Stimulated activated CD4-positive, alpha-beta T cell treated with anti-CD3 and anti-CD28 coated beads, Interleukin-12 subunit alpha, Interleukin-12 subunit beta, amount 100 ng/mL, for 48 hours (primary cell): ENCODE measurements at regions not wholly inside any gene's neighbourhood (a gene's known extent, or its start where the extent isn't known, plus 50 kb on each side); places are given as distances from the start of the nearest gene placed in this dataset.
A peak's percentile ranks its signal among the peaks of the same experiment; 100 is the strongest.
"Not testable (repeated sequence)": the region's sequence is repeated elsewhere in the genome, so short reads cannot be mapped to it uniquely, and the experiment has no call there.

ENCODE experiments used
- DNase-seq, 3 donors: peaks; one replicate each; pipeline ENCODE4 v3.0.0-alpha.2; 2020; ENCODE audit warnings: low read depth in 2 of 3, low spot score in 1 of 3

- no peak for DNase-seq
Observed at GRCh38 chr20:52332649-52333250, 141.2 kb upstream of the ZFP64 start.

- DNase-seq = no peak
Observed at GRCh38 chr20:52332230-52332629, 140.7 kb upstream of the ZFP64 start.

- no peak for DNase-seq
Observed at GRCh38 chr20:52331655-52332054, 140.1 kb upstream of the ZFP64 start.

- DNase-seq = no peak
Observed at GRCh38 chr20:52321396-52321795, 129.8 kb upstream of the ZFP64 start.

GRCh38 chr20:52318651-52319050 is 127.1 kb upstream of the ZFP64 start:
- no peak for DNase-seq

GRCh38 chr20:52313341-52313963 is 121.9 kb upstream of the ZFP64 start:
- DNase-seq = no peak

GRCh38 chr20:52312132-52312729 is 120.7 kb upstream of the ZFP64 start:
- DNase-seq = peak in 1 of 3 donors; percentile 67

- DNase-seq = no peak
Observed at GRCh38 chr20:52311209-52311794, 119.7 kb upstream of the ZFP64 start.

GRCh38 chr20:52309181-52309580 is 117.6 kb upstream of the ZFP64 start:
- DNase-seq = no peak

GRCh38 chr20:52306477-52306876 is 114.9 kb upstream of the ZFP64 start:
- DNase-seq = no peak

- no peak for DNase-seq
Observed at GRCh38 chr20:52305858-52306257, 114.3 kb upstream of the ZFP64 start.

- DNase-seq = no peak
Observed at GRCh38 chr20:52305024-52305645, 113.6 kb upstream of the ZFP64 start.

GRCh38 chr20:52303281-52303950 is 111.8 kb upstream of the ZFP64 start:
- DNase-seq = peak in 1 of 3 donors; percentile 12

- no peak for DNase-seq
Observed at GRCh38 chr20:52302736-52303135, 111.2 kb upstream of the ZFP64 start.

GRCh38 chr20:52302051-52302450 is 110.5 kb upstream of the ZFP64 start:
- DNase-seq = not testable (repeated sequence)

GRCh38 chr20:52295556-52295955 is 104.0 kb upstream of the ZFP64 start:
- DNase-seq = no peak

- DNase-seq = no peak
Observed at GRCh38 chr20:52294106-52294628, 102.6 kb upstream of the ZFP64 start.

GRCh38 chr20:52291109-52291508 is 99.5 kb upstream of the ZFP64 start:
- no peak for DNase-seq

GRCh38 chr20:52290569-52290968 is 99.0 kb upstream of the ZFP64 start:
- no peak for DNase-seq

GRCh38 chr20:52289956-52290565 is 98.5 kb upstream of the ZFP64 start:
- no peak for DNase-seq

GRCh38 chr20:52280407-52280806 is 88.8 kb upstream of the ZFP64 start:
- DNase-seq = no peak
